ENCODE measurements at regions not wholly inside any gene's neighbourhood (a gene's known extent, or its start where the extent isn't known, plus 50 kb on each side); places are given as distances from the start of the nearest gene placed in this dataset.
A peak's percentile ranks its signal among the peaks of the same experiment; 100 is the strongest.

DNA sequence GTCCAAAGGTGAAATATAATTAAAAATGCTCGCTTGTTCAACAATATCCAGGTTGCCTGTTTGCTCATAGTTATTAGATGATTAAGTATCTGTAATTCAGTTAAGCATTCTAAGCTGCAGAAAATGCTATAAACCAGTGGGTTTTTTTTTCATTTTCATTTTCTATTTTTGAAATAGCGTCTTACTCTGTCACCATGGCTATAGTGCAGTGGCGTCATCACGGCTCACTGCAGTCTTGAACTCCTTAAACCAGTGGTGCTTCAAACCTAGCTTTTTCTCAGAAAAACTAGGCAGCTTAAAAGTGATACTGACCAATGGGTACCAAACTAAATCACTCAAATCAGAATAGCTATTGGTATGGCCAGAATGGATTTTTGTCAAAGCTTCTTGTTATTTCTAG lies 925.2 kb downstream of the TSN start:
- TF ChIP-seq, protein P1, sequence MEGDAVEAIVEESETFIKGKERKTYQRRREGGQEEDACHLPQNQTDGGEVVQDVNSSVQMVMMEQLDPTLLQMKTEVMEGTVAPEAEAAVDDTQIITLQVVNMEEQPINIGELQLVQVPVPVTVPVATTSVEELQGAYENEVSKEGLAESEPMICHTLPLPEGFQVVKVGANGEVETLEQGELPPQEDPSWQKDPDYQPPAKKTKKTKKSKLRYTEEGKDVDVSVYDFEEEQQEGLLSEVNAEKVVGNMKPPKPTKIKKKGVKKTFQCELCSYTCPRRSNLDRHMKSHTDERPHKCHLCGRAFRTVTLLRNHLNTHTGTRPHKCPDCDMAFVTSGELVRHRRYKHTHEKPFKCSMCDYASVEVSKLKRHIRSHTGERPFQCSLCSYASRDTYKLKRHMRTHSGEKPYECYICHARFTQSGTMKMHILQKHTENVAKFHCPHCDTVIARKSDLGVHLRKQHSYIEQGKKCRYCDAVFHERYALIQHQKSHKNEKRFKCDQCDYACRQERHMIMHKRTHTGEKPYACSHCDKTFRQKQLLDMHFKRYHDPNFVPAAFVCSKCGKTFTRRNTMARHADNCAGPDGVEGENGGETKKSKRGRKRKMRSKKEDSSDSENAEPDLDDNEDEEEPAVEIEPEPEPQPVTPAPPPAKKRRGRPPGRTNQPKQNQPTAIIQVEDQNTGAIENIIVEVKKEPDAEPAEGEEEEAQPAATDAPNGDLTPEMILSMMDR (IDR thresholded peaks at IDR 0.05; ENCODE audit: control extremely low read depth, extremely low read depth, low read depth, missing control alignments), result no peak
- CTCF ChIA-PET, result interaction anchor here (1.0 to 1.6 kb wide), 4 partner anchors 10 to 178 kb away, joined by 3 read pairs; no protein-coding TSS in a partner anchor
- POLR2A ChIA-PET, result no interaction called here
- no peak for DNase-seq (ENCODE audit: extremely low spot score)

DNA sequence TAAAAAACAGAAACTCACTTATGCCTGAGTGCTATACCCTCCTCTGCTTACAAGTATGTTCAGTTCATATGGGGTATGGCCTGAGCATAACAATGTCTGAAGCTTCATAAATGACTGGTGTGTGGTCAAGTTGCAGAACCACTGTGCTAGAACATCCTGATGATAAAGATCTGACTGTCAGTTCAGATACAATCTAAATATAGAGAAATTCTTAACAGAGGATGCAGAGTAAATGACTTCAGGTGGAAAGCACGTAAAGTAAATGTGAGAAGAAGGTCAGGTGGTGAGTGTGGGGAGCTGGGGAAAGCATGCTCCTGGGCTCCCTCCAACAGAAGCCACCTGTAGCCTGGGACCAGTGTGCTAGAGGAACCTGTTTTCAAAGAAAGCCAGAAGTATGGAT lies 926.2 kb downstream of the TSN start:
- peak; percentile 23 for DNase-seq (ENCODE audit: extremely low spot score)
- CTCF ChIA-PET, result interaction anchor here (0.9 to 1.6 kb wide), 7 partner anchors 9 to 177 kb away, joined by 3 to 5 read pairs (median 3); no protein-coding TSS in a partner anchor
- POLR2A ChIA-PET, result no interaction called here
- TF ChIP-seq, protein P1 (IDR thresholded peaks at IDR 0.05; ENCODE audit: control extremely low read depth, extremely low read depth, low read depth, missing control alignments), result no peak

DNA sequence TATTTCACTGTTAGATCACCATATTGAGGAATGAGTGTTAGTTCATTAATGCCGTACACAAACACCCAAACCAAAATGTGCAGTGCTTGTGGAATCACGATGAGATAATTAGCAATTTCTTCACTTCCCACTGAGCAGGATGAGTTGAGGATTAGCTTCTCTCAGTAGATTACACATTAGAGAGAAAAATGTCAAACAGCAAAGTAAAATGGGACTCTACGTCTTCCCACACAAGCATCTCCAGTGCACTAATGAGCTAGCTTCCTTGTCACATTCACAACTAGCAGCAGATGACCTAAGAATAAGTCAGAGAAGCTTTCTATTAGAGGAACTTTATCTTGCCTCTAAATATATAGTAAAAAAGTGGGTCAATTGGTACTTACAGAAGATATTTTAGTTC lies 926.9 kb downstream of the TSN start:
- no peak for DNase-seq (ENCODE audit: extremely low spot score)
- TF ChIP-seq, protein P1 (IDR thresholded peaks at IDR 0.05; ENCODE audit: control extremely low read depth, extremely low read depth, low read depth, missing control alignments), result no peak
- POLR2A ChIA-PET, result no interaction called here
- CTCF ChIA-PET, result interaction anchor here (0.9 to 1.6 kb wide), 5 partner anchors 8 to 85 kb away, joined by 3 to 5 read pairs (median 3); no protein-coding TSS in a partner anchor

DNA sequence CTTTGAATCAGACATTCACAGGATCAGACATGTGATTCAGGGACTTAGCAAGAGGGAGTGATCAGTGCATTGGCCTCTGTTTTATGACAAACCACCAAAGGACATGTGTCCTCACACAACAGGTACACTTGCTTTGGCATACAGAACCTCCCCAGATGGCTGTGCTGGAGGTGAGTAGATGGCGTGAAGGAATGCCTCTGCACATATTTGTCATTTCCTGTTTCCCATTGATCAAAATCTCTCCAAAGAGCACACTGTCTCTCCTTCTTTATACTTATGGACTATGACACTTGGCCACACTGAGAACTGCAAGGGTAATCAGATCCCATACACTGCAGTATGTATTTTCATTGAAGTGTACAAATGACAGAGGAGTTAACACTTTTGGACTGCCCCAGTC lies 927.6 kb downstream of the TSN start:
- CTCF ChIA-PET, result no interaction called here
- no peak for DNase-seq (ENCODE audit: extremely low spot score)
- TF ChIP-seq, protein P1 (IDR thresholded peaks at IDR 0.05; ENCODE audit: control extremely low read depth, extremely low read depth, low read depth, missing control alignments), result no peak
- POLR2A ChIA-PET, result no interaction called here

DNA sequence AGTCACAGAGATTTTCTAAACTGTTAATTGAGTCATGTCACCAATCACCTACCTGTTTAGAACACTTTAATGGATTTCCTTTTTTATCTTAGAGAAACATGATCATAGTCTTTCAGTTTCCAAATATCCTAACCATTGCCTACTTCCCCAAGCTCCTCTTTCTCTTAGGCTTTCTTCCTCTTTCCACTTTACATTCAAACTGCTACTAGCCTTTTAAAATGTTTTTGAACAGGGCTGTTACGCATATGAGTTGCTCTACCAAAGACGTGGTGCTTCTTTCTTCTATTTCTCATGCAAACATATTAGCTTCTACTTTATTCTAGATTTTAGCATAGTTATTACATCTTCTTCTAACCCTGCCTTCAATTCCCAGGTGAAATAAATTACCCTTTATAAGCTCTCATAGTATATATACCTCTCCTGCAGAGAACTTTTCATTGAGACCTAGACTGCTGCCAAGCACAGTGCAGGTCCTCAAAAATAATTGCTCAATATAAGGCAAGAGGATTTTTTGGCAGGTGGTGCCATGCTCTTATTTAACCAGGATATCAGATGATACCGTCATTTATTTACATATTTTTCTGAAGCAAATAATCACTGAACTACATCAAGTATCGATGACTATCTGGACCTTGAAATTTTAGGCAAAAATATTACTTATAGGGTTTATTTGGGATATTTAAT lies 937.1 kb downstream of the TSN start:
- CTCF ChIA-PET, result interaction anchor here (1.4 to 2.3 kb wide), 5 partner anchors 11 to 36 kb away, joined by 3 to 5 read pairs (median 5); no protein-coding TSS in a partner anchor
- no peak for DNase-seq (ENCODE audit: extremely low spot score)
- POLR2A ChIA-PET, result no interaction called here
- TF ChIP-seq, protein P1 (IDR thresholded peaks at IDR 0.05; ENCODE audit: control extremely low read depth, extremely low read depth, low read depth, missing control alignments), result no peak

DNA sequence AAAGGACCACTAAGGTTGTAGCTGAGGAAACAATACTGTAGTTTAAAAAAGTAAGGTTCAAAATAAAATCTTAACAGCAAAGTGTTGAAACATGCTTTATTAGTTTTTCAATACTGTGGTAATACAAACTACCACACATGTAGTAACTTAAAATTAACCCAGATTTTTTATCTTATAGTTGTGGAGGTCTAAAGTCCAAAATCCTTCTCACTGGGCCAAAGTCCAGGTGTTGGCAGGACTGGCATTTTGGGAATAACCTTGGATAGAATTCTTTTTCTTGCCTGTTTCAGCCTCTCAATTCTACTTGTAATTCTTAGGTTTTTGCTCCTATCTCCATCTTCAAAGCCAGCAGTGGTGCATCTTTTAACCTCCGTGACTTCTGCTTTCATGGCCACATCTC lies 942.0 kb downstream of the TSN start:
- TF ChIP-seq, protein P1 (IDR thresholded peaks at IDR 0.05; ENCODE audit: control extremely low read depth, extremely low read depth, low read depth, missing control alignments), result no peak
- ChIA-PET CTCF (no interaction called here), POLR2A (no interaction called here)
- no peak for DNase-seq (ENCODE audit: extremely low spot score)

Data from GM10248 (cell line).